Panc1 (cell line): ENCODE measurements at regions not wholly inside any gene's neighbourhood (a gene's known extent, or its start where the extent isn't known, plus 50 kb on each side); places are given as distances from the start of the nearest gene placed in this dataset.

ENCODE experiments used
- ATAC-seq: fragments of 200-7000 bp; cut with Tn5 transposase; 2 replicates; pipeline ENCODE4 v1.9.1; 2020; ENCODE audit warnings: mild to moderate bottlenecking, moderate library complexity
- BruUV-seq: library from RNA; stranded (reverse); fragments of 400-500 nt; replicated peaks from 2 replicates; lab custom pipeline; 2021; lab: Mats Ljungman, UMichigan
- CTCF ChIA-PET: fragments of 300-600 bp; sonication (Branson Sonifier 250); formaldehyde crosslinking; loops from one replicate; lab custom pipeline; 2022; ENCODE audit warnings: antibody characterized with exemption; lab: Charles Lee
- POLR2A ChIA-PET: fragments of 300-600 bp; sonication (Branson Sonifier 250); formaldehyde crosslinking; loops from one replicate; lab custom pipeline; 2022; ENCODE audit warnings: antibody characterized with exemption; lab: Charles Lee
- DNase-seq: peaks from one replicate; pipeline ENCODE4 v3.0.0-alpha.2; 2010; ENCODE audit warnings: low read depth, low spot score
- H3K27ac ChIP-seq: 2 replicates; pipeline ENCODE4 v1.5.1; 2011; ENCODE audit warnings: mild to moderate bottlenecking, low read length, inconsistent platforms
- H3K27me3 ChIP-seq: fragments of 200-500 bp; sonication (Bioruptor generic); 2 replicates; pipeline ENCODE4 v1.6.0; 2014; ENCODE audit warnings: low read length, inconsistent platforms; ENCODE audit not compliant: control insufficient read depth, insufficient read depth
- H3K36me3 ChIP-seq: fragments of 200-500 bp; sonication (Bioruptor generic); 2 replicates; pipeline ENCODE4 v1.5.1; 2014; ENCODE audit warnings: inconsistent platforms, mild to moderate bottlenecking, low read length, moderate library complexity; ENCODE audit not compliant: control insufficient read depth, insufficient read depth
- H3K4me1 ChIP-seq: 2 replicates; pipeline ENCODE4 v1.5.1; 2011; ENCODE audit warnings: inconsistent platforms, mild to moderate bottlenecking, low read length, moderate library complexity; ENCODE audit not compliant: control insufficient read depth, insufficient read depth
- H3K4me3 ChIP-seq, 2 experiments: 2 replicates each; pipeline ENCODE4 v1.5.1; 2011 to 2012; ENCODE audit warnings: low read depth in 2 of 2, low read length in 2 of 2, mild to moderate bottlenecking in 2 of 2, inconsistent platforms in 1 of 2, moderate library complexity in 1 of 2
- H3K9me3 ChIP-seq: fragments of 200-500 bp; sonication (Bioruptor generic); 2 replicates; pipeline ENCODE4 v1.5.1; 2014; ENCODE audit warnings: low read depth, mild to moderate bottlenecking, inconsistent platforms, low read length, moderate library complexity; ENCODE audit not compliant: control insufficient read depth, insufficient read depth
- CTCF ChIP-seq: fragments of 450-650 bp; IDR thresholded peaks from 2 replicates; pipeline ENCODE4 v1.5.1; 2017; ENCODE audit warnings: mild to moderate bottlenecking
- POLR2AphosphoS5 ChIP-seq: IDR thresholded peaks from 2 replicates; pipeline ENCODE4 v1.6.1; 2012; ENCODE audit warnings: mild to moderate bottlenecking, low read depth, low read length, moderate library complexity
- REST ChIP-seq, 2 experiments: IDR thresholded peaks; 2 replicates each; pipeline ENCODE4 v1.6.1; 2011 to 2012; ENCODE audit warnings: low read depth in 2 of 2, control low read depth in 1 of 2, low read length in 1 of 2, mild to moderate bottlenecking in 1 of 2, moderate library complexity in 1 of 2; ENCODE audit not compliant: insufficient read depth in 1 of 2
- SIN3A ChIP-seq: IDR thresholded peaks from 2 replicates; pipeline ENCODE4 v1.6.1; 2012; ENCODE audit warnings: low read depth, mild to moderate bottlenecking, low read length, moderate library complexity, borderline replicate concordance; ENCODE audit not compliant: insufficient read depth
- TCF7L2 ChIP-seq: IDR thresholded peaks from 2 replicates; pipeline ENCODE4 v1.6.1; 2011; ENCODE audit warnings: mild to moderate bottlenecking, low read depth, low read length, inconsistent platforms
- in situ Hi-C: cut with HindIII; loops from 2 replicates; pipeline ENCODE4 v1.10.0; 2016; ENCODE audit warnings: low sequenced_read_pairs, low pct_unique_long_range_greater_than_20kb
- intact Hi-C: fragments of 100-400 bp; cut with micrococcal nuclease; formaldehyde crosslinking; loops from one replicate; pipeline ENCODE4 v1.10.0; 2022; ENCODE audit not compliant: unreplicated experiment

DNA sequence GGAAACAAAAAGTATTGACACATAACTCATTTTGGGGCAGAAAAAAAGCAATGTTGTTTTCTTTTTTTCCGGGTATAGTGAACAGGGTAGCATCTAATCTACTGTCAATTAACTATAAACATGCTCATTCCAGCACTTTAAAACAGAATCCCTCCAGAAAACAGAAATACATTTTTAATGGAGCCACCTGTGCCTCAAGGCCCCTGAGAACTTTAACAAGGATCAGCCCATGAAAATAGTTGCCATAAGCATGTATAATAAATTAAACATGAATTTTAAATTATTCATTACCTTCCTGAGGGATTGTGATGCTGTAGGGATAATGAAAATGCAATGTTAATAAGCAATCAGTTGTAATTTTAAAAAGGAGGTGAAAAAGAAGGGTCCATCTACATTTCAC is 101.4 kb upstream of the IVNS1ABP start:
- no peaks in the 10 kb centered on the region for H3K4me1 ChIP-seq
- in situ Hi-C loops, result no loop called here
- ChIA-PET CTCF (no interaction called here), POLR2A (no interaction called here)
- DNase-seq, result no peak
- no peaks in the 10 kb centered on the region for H3K9me3 ChIP-seq
- no peaks in the 10 kb centered on the region for H3K27me3 ChIP-seq
- H3K27ac ChIP-seq, result no peak overlapping the region
- ATAC-seq, result no peak
- no peaks in the 10 kb centered on the region for H3K36me3 ChIP-seq
- no TSS peak for BruUV-seq
- TF ChIP-seq CTCF, result no peak
- TF ChIP-seq POLR2AphosphoS5, result no peak
- TF ChIP-seq REST (IDR thresholded peaks at IDR 0.05; ENCODE audit: insufficient read depth in 1 of 2, low read depth in 2 of 2, low read length in 1 of 2), result no peak
- no peak for TF ChIP-seq TCF7L2
- TF ChIP-seq SIN3A, result no peak
- no peak overlapping the region for H3K4me3 ChIP-seq
- intact Hi-C loops, result no loop called here

- Histone ChIP-seq H3K9me3 (no peaks in the 10 kb centered on the region), H3K4me3 (no peak overlapping the region), H3K36me3 (no peaks in the 10 kb centered on the region), H3K27me3 (no peaks in the 10 kb centered on the region), H3K27ac (no peak overlapping the region), H3K4me1 (no peaks in the 10 kb centered on the region; the same call in none of the 2 replicates)
- DNase-seq (no peak), ATAC-seq (no peak)
- no TSS peak for BruUV-seq
- no peak for TF ChIP-seq SIN3A
- no peak for TF ChIP-seq TCF7L2
- TF ChIP-seq CTCF, result no peak
- TF ChIP-seq REST (IDR thresholded peaks at IDR 0.05; ENCODE audit: insufficient read depth in 1 of 2, low read depth in 2 of 2, low read length in 1 of 2), result no peak
- TF ChIP-seq POLR2AphosphoS5, result no peak
- in situ Hi-C loops, result no loop called here
- ChIA-PET CTCF (no interaction called here), POLR2A (no interaction called here)
- intact Hi-C loops, result no loop called here
These were observed 95.5 kb upstream of the IVNS1ABP start for GRCh38 chr1:185412385-185413087.
